Brain microvascular endothelial cell (primary cell): ENCODE measurements at regions not wholly inside any gene's neighbourhood (a gene's known extent, or its start where the extent isn't known, plus 50 kb on each side); places are given as distances from the start of the nearest gene placed in this dataset.

Experiments used
- DNase-seq: peaks from one replicate; pipeline ENCODE4 v3.0.0-alpha.2; 2020
- H3K27ac ChIP-seq: fragments of 250-450 bp; sonication (Bioruptor Pico); 2 replicates; pipeline ENCODE4 v1.5.1; 2020; ENCODE audit warnings: mild to moderate bottlenecking, moderate library complexity
- H3K27me3 ChIP-seq: fragments of 250-450 bp; sonication (Bioruptor Pico); replicated peaks from 2 replicates; pipeline ENCODE4 v1.5.1; 2020; ENCODE audit warnings: mild to moderate bottlenecking
- H3K36me3 ChIP-seq: fragments of 250-450 bp; sonication (Bioruptor Pico); replicated peaks from 2 replicates; pipeline ENCODE4 v1.5.1; 2020; ENCODE audit warnings: mild to moderate bottlenecking
- H3K4me3 ChIP-seq: 2 replicates; pipeline ENCODE4 v1.5.1; 2011; ENCODE audit warnings: low read depth, mild to moderate bottlenecking, control low read depth, low read length, moderate library complexity
- CTCF ChIP-seq: IDR thresholded peaks from 2 replicates; pipeline ENCODE4 v1.5.1; 2011; ENCODE audit warnings: low read depth, mild to moderate bottlenecking, moderate library complexity, low read length, control low read depth, inconsistent platforms; ENCODE audit errors: missing control alignments
- in situ Hi-C: cut with HindIII; loops from 2 replicates; pipeline ENCODE4 v1.10.0; 2017; ENCODE audit warnings: low sequenced_read_pairs, low pct_ligation_motif_present

- no peak overlapping the region for H3K27ac ChIP-seq
- TF ChIP-seq CTCF: no peak
- H3K4me3 ChIP-seq: no peak overlapping the region
- in situ Hi-C loops: no loop called here
- no peaks in the 10 kb centered on the region for H3K36me3 ChIP-seq
- no peak for DNase-seq
- H3K27me3 ChIP-seq: no peaks in the 10 kb centered on the region
These were observed 1226.4 kb downstream of the XPNPEP1 start for GRCh38 chr10:108696792-108697477.

- in situ Hi-C loops: no loop called here
- TF ChIP-seq CTCF: no peak
These were observed 1232.2 kb downstream of the XPNPEP1 start for GRCh38 chr10:108691126-108691525.

GRCh38 chr10:108690530-108690929 lies 1232.8 kb downstream of the XPNPEP1 start:
- Histone ChIP-seq H3K4me3 (no peak overlapping the region), H3K27me3 (no peaks in the 10 kb centered on the region), H3K36me3 (no peaks in the 10 kb centered on the region), H3K27ac (no peak overlapping the region)
- TF ChIP-seq CTCF: no peak
- in situ Hi-C loops: no loop called here
- no peak for DNase-seq

More at GRCh38 chr10:108691126-108691525, 1232.2 kb downstream of the XPNPEP1 start:
- DNase-seq: no peak
- Histone ChIP-seq H3K27ac (no peak overlapping the region), H3K27me3 (no peaks in the 10 kb centered on the region), H3K36me3 (no peaks in the 10 kb centered on the region), H3K4me3 (no peak overlapping the region)

DNA sequence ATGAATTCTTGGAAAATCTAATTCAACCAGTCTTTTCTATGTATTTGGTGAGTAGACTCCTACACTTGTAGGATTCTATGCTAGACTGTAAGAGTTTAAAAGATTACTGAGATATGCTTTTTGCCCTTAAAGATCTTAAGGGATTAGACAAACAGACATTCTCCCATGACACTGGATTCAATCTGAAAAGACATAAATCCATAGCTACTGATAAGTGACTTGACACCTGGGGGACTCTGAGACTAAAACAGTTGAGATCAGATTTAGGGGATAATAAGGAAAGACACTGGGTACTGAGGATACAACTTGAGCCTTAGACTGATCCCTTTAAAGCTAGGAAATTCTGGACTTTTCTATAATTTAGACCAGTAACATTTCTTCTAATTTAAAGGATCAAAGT lies 1233.4 kb downstream of the XPNPEP1 start:
- DNase-seq: no peak
- no peaks in the 10 kb centered on the region for H3K27me3 ChIP-seq
- no peaks in the 10 kb centered on the region for H3K36me3 ChIP-seq
- H3K27ac ChIP-seq: no peak overlapping the region
- no peak for TF ChIP-seq CTCF
- in situ Hi-C loops: no loop called here
- H3K4me3 ChIP-seq: no peak overlapping the region

DNA sequence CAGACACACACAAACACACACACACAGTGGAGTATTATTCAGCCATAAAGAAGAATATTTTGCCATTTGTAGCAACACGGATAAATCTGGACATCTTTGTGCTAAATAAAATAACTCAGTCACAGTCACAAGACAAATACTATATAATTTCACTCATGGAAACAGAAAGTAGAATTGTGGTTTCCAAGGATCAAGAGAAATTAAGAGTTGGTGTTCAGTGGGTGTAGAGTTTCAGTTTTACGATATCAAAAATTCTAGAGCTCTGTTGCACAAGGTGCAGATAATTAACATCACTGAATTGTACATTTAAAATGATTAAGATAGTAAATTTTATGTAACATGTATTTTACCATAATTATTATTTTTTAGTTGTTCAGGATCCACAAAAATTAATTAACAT lies 1235.0 kb downstream of the XPNPEP1 start:
- TF ChIP-seq CTCF: no peak
- DNase-seq: no peak
- Histone ChIP-seq H3K36me3 (no peaks in the 10 kb centered on the region), H3K4me3 (no peak overlapping the region), H3K27me3 (no peaks in the 10 kb centered on the region), H3K27ac (no peak overlapping the region)
- in situ Hi-C loops: no loop called here
